ENCODE measurements at regions not wholly inside any gene's neighbourhood (a gene's known extent, or its start where the extent isn't known, plus 50 kb on each side); places are given as distances from the start of the nearest gene placed in this dataset.
A peak's percentile ranks its signal among the peaks of the same experiment; 100 is the strongest.

DNA sequence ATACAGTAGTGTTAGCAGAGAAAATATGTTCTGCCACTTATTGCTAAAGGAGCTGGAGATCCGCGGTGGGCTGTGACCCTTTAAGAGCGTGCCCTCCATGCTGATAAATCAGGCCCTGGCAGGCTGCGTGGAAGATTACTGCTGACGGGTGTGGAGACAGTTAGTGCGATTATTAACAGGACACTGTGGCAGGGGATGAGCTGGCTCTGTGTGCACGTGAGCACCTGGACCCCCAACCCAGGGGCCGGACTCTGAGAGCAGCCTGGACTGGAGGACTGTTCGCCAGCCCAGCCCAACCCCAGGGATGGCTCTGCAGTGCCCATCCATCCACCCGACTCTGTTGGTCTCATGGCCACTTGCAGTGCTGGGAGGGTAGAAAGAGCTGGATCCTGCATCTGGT lies 162.0 kb downstream of the MELK start (continued):
- TF ChIP-seq ZKSCAN8 (CRISPR knock-in tag; IDR thresholded peaks at IDR 0.05) = no peak
- TF ChIP-seq BRF1 (IDR thresholded peaks at IDR 0.05; ENCODE audit: borderline replicate concordance, extremely low read depth, insufficient read length) = no peak

DNA sequence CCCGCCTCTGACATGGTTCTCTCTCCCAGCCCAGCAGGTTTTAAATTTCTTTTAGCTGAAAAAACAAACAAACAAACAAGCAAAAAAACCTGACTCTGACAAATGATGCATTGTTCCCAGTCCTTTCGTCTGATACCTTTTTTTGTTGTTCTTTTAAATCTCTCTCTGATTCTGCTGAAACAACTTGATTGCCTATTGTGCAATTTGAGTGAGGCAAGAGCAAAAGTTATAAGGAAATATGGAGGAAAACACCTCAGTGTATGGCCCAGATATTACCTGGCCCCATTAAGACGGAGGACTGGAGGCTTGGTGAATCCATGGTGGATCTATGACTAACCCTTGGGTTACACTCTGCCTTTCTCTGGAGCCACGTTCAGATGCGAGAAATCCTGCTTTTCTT lies 164.0 kb downstream of the MELK start:
- no peak overlapping the region for H3K4me2 ChIP-seq (ENCODE audit: insufficient read depth, low read length)
- no peaks in the 10 kb centered on the region for H3K9me3 ChIP-seq (replicated peaks; ENCODE audit: control insufficient read depth, insufficient read depth, low read depth, low read length)
- H3K27me3 ChIP-seq (ENCODE audit: control insufficient read depth in 2 of 2, insufficient read depth in 2 of 2, low read length in 2 of 2) = peaks cover 9 to 36% of the 10 kb centered on the region in 2 experiments; a peak in 4 of 5 replicates
- intact Hi-C loops (cut with micrococcal nuclease) = no loop called here
- H2AFZ ChIP-seq (ENCODE audit: low read depth, low read length) = no peak overlapping the region
- ChIA-PET POLR2A (no interaction called here), CTCF (ENCODE audit: low intra/inter-chr PET ratio) (no interaction called here)
- H3K9me1 ChIP-seq (ENCODE audit: control insufficient read depth, insufficient read depth, low read length) = no peaks in the 10 kb centered on the region
- BruUV-seq (replicated peaks) = no TSS peak
- no peaks in the 10 kb centered on the region for H4K20me1 ChIP-seq (replicated peaks; ENCODE audit: control insufficient read depth, insufficient read depth, low read length)
- 0% methylated on average over 5 of the region's 5 CpGs for WGBS (ENCODE audit: insufficient coverage, low coverage, missing lambda C conversion rate)
- no peak for DNase-seq (ENCODE audit: extremely low read depth in 1 of 4, low spot score in 3 of 4)
- in situ Hi-C loops (cut with MboI) = loop anchor here (25.0 kb wide), 1 partner anchor 324 kb away; the partner anchor contains the start of gene RNF38
- H3K79me2 ChIP-seq (ENCODE audit: control insufficient read depth, insufficient read depth, low read length) = no peaks in the 10 kb centered on the region
- no peak overlapping the region for H3K27ac ChIP-seq (ENCODE audit: extremely low read depth, low read depth, low read length)
- no peaks in the 10 kb centered on the region for H3K36me3 ChIP-seq (ENCODE audit: control insufficient read depth, insufficient read depth, low read length)
- H3K9ac ChIP-seq (ENCODE audit: insufficient read depth in 1 of 2, low read depth in 2 of 2, low read length in 2 of 2) = no peak overlapping the region
- no peak overlapping the region for H3K4me3 ChIP-seq
- FAIRE-seq = no peak
- H3K4me1 ChIP-seq (replicated peaks in 1 of 2; ENCODE audit: control insufficient read depth in 2 of 2, insufficient read depth in 2 of 2, low read length in 2 of 2) = peaks cover 0 to 3% of the 10 kb centered on the region in 2 experiments; a peak in 1 of 5 replicates
- no peak for ATAC-seq
- no peak for TF ChIP-seq JUNB (CRISPR knock-in tag; conservative IDR thresholded peaks at IDR 0.05)
- TF ChIP-seq, protein P1, sequence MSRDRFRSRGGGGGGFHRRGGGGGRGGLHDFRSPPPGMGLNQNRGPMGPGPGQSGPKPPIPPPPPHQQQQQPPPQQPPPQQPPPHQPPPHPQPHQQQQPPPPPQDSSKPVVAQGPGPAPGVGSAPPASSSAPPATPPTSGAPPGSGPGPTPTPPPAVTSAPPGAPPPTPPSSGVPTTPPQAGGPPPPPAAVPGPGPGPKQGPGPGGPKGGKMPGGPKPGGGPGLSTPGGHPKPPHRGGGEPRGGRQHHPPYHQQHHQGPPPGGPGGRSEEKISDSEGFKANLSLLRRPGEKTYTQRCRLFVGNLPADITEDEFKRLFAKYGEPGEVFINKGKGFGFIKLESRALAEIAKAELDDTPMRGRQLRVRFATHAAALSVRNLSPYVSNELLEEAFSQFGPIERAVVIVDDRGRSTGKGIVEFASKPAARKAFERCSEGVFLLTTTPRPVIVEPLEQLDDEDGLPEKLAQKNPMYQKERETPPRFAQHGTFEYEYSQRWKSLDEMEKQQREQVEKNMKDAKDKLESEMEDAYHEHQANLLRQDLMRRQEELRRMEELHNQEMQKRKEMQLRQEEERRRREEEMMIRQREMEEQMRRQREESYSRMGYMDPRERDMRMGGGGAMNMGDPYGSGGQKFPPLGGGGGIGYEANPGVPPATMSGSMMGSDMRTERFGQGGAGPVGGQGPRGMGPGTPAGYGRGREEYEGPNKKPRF (IDR thresholded peaks at IDR 0.05; ENCODE audit: low read depth, low read length) = no peak
- TF ChIP-seq CEBPG (CRISPR knock-in tag; IDR thresholded peaks at IDR 0.05) = no peak
- TF ChIP-seq CEBPG (tag; conservative IDR thresholded peaks at IDR 0.05 in 1 of 2, IDR thresholded peaks at IDR 0.05 in 1 of 2) = 0 out of 4 replicates have a peak, but pooled peaks of 1 of the 2 experiments have one; percentile 27

Data from K562 (cell line).